ENCODE measurements at regions not wholly inside any gene's neighbourhood (a gene's known extent, or its start where the extent isn't known, plus 50 kb on each side); places are given as distances from the start of the nearest gene placed in this dataset.
A peak's percentile ranks its signal among the peaks of the same experiment; 100 is the strongest.

- no peak overlapping the region for H3K4me3 ChIP-seq (ENCODE audit: low read depth, low read length)
- no peak for DNase-seq (ENCODE audit: low read depth)
- TF ChIP-seq CTCF (IDR thresholded peaks at IDR 0.05; ENCODE audit: insufficient read depth, low read length, poor library complexity, severe bottlenecking), result no peak
- H3K36me3 ChIP-seq (ENCODE audit: control insufficient read depth, insufficient read depth, low read length), result no peaks in the 10 kb centered on the region
- no peaks in the 10 kb centered on the region for H3K27me3 ChIP-seq (ENCODE audit: control insufficient read depth, insufficient read depth, low read length)
These were observed 242.2 kb upstream of the ACTBL2 start for GRCh38 chr5:57724836-57725235.

- DNase-seq (ENCODE audit: low read depth), result no peak
- TF ChIP-seq CTCF (IDR thresholded peaks at IDR 0.05; ENCODE audit: insufficient read depth, low read length, poor library complexity, severe bottlenecking), result no peak
- no peak overlapping the region for H3K4me3 ChIP-seq (ENCODE audit: low read depth, low read length)
- no peaks in the 10 kb centered on the region for H3K27me3 ChIP-seq (ENCODE audit: control insufficient read depth, insufficient read depth, low read length)
- no peaks in the 10 kb centered on the region for H3K36me3 ChIP-seq (ENCODE audit: control insufficient read depth, insufficient read depth, low read length)
These were observed 238.6 kb upstream of the ACTBL2 start for GRCh38 chr5:57721226-57721625.

- no peaks in the 10 kb centered on the region for H3K27me3 ChIP-seq (ENCODE audit: control insufficient read depth, insufficient read depth, low read length)
- H3K36me3 ChIP-seq (ENCODE audit: control insufficient read depth, insufficient read depth, low read length), result no peaks in the 10 kb centered on the region
- no peak for TF ChIP-seq CTCF (IDR thresholded peaks at IDR 0.05; ENCODE audit: insufficient read depth, low read length, poor library complexity, severe bottlenecking)
- no peak for DNase-seq (ENCODE audit: low read depth)
- no peak overlapping the region for H3K4me3 ChIP-seq (ENCODE audit: low read depth, low read length)
These were observed 238.0 kb upstream of the ACTBL2 start for GRCh38 chr5:57720656-57721055.

GRCh38 chr5:57719216-57719615 lies 236.6 kb upstream of the ACTBL2 start:
- no peaks in the 10 kb centered on the region for H3K27me3 ChIP-seq (ENCODE audit: control insufficient read depth, insufficient read depth, low read length)
- no peak for DNase-seq (ENCODE audit: low read depth)
- no peaks in the 10 kb centered on the region for H3K36me3 ChIP-seq (ENCODE audit: control insufficient read depth, insufficient read depth, low read length)
- no peak for TF ChIP-seq CTCF (IDR thresholded peaks at IDR 0.05; ENCODE audit: insufficient read depth, low read length, poor library complexity, severe bottlenecking)
- H3K4me3 ChIP-seq (ENCODE audit: low read depth, low read length), result no peak overlapping the region

GRCh38 chr5:57718155-57718554 lies 235.5 kb upstream of the ACTBL2 start:
- DNase-seq (ENCODE audit: low read depth), result peak; percentile 61
- Histone ChIP-seq H3K4me3 (ENCODE audit: low read depth, low read length) (no peak overlapping the region), H3K36me3 (ENCODE audit: control insufficient read depth, insufficient read depth, low read length) (no peaks in the 10 kb centered on the region), H3K27me3 (ENCODE audit: control insufficient read depth, insufficient read depth, low read length) (no peaks in the 10 kb centered on the region)
- TF ChIP-seq CTCF (IDR thresholded peaks at IDR 0.05; ENCODE audit: insufficient read depth, low read length, poor library complexity, severe bottlenecking), result no peak

GRCh38 chr5:57717555-57717954 lies 234.9 kb upstream of the ACTBL2 start:
- Histone ChIP-seq H3K27me3 (ENCODE audit: control insufficient read depth, insufficient read depth, low read length) (no peaks in the 10 kb centered on the region), H3K4me3 (ENCODE audit: low read depth, low read length) (no peak overlapping the region), H3K36me3 (ENCODE audit: control insufficient read depth, insufficient read depth, low read length) (no peaks in the 10 kb centered on the region)
- DNase-seq (ENCODE audit: low read depth), result no peak
- TF ChIP-seq CTCF (IDR thresholded peaks at IDR 0.05; ENCODE audit: insufficient read depth, low read length, poor library complexity, severe bottlenecking), result no peak
